Parathyroid adenoma (tissue), 2 donors: ENCODE measurements at regions not wholly inside any gene's neighbourhood (a gene's known extent, or its start where the extent isn't known, plus 50 kb on each side); places are given as distances from the start of the nearest gene placed in this dataset.

Source experiments
- H2AFZ ChIP-seq: fragments of 300-600 bp; sonication (generic); one replicate; pipeline ENCODE4 v1.7.0; 2017; ENCODE audit warnings: antibody characterized with exemption, mild to moderate bottlenecking
- H3K27ac ChIP-seq: fragments of 300-600 bp; sonication (generic); one replicate; pipeline ENCODE4 v1.7.0; 2017
- H3K27me3 ChIP-seq: fragments of 300-600 bp; sonication (generic); one replicate; pipeline ENCODE4 v1.7.0; 2017; ENCODE audit warnings: low read length; ENCODE audit not compliant: control insufficient read depth, insufficient read depth
- H3K36me3 ChIP-seq: fragments of 300-600 bp; sonication (generic); one replicate; pipeline ENCODE4 v1.7.0; 2017; ENCODE audit warnings: low read length; ENCODE audit not compliant: control insufficient read depth, insufficient read depth
- H3K4me1 ChIP-seq: fragments of 300-600 bp; sonication (generic); one replicate; pipeline ENCODE4 v1.7.0; 2017; ENCODE audit warnings: control low read depth
- H3K4me2 ChIP-seq: fragments of 300-600 bp; sonication (generic); one replicate; pipeline ENCODE4 v1.7.0; 2017; ENCODE audit warnings: low read length
- H3K4me3 ChIP-seq: fragments of 300-600 bp; sonication (generic); one replicate; pipeline ENCODE4 v1.7.0; 2017; ENCODE audit warnings: low read depth, low read length
- H3K79me2 ChIP-seq: fragments of 300-600 bp; sonication (generic); one replicate; pipeline ENCODE4 v1.7.0; 2017; ENCODE audit warnings: control low read depth
- H3K9ac ChIP-seq: fragments of 300-600 bp; sonication (generic); one replicate; pipeline ENCODE4 v1.7.0; 2017; ENCODE audit warnings: mild to moderate bottlenecking
- H3K9me3 ChIP-seq: fragments of 300-600 bp; sonication (generic); one replicate; pipeline ENCODE4 v1.7.0; 2017; ENCODE audit warnings: low read length; ENCODE audit not compliant: control insufficient read depth
- CTCF ChIP-seq: fragments of 300-600 bp; sonication (generic); IDR thresholded peaks from one replicate; pipeline ENCODE4 v1.7.0; 2017; ENCODE audit warnings: antibody characterized with exemption, mild to moderate bottlenecking
- donor health status: primary hyperparathyroidism.

- no peaks in the 10 kb centered on the region for H3K27me3 ChIP-seq
- H3K27ac ChIP-seq, result no peak overlapping the region
- no peak overlapping the region for H3K9ac ChIP-seq
- H3K4me2 ChIP-seq, result no peak overlapping the region
- no peaks in the 10 kb centered on the region for H3K36me3 ChIP-seq
- H3K4me3 ChIP-seq, result no peak overlapping the region
- TF ChIP-seq CTCF, result no peak
- no peaks in the 10 kb centered on the region for H3K79me2 ChIP-seq
- H2AFZ ChIP-seq, result no peak overlapping the region
- H3K4me1 ChIP-seq, result no peaks in the 10 kb centered on the region
- H3K9me3 ChIP-seq, result no peaks in the 10 kb centered on the region
Measured at GRCh38 chr22:48507595-48508350, 1319.9 kb downstream of the BRD1 start.

- Histone ChIP-seq H3K4me3 (no peak overlapping the region), H3K9me3 (no peaks in the 10 kb centered on the region), H3K36me3 (no peaks in the 10 kb centered on the region), H2AFZ (no peak overlapping the region), H3K4me2 (no peak overlapping the region), H3K9ac (no peak overlapping the region), H3K27ac (no peak overlapping the region), H3K27me3 (no peaks in the 10 kb centered on the region), H3K79me2 (no peaks in the 10 kb centered on the region), H3K4me1 (no peaks in the 10 kb centered on the region)
- TF ChIP-seq CTCF, result no peak
Measured at GRCh38 chr22:48507171-48507570, 1320.5 kb downstream of the BRD1 start.

GRCh38 chr22:48506506-48507145 lies 1321.0 kb downstream of the BRD1 start:
- Histone ChIP-seq H2AFZ (no peak overlapping the region), H3K36me3 (no peaks in the 10 kb centered on the region), H3K9me3 (no peaks in the 10 kb centered on the region), H3K4me1 (no peaks in the 10 kb centered on the region), H3K27me3 (no peaks in the 10 kb centered on the region), H3K9ac (no peak overlapping the region), H3K4me3 (no peak overlapping the region), H3K4me2 (no peak overlapping the region), H3K27ac (no peak overlapping the region), H3K79me2 (no peaks in the 10 kb centered on the region)
- TF ChIP-seq CTCF, result no peak

- Histone ChIP-seq H3K9ac (no peak overlapping the region), H3K9me3 (no peaks in the 10 kb centered on the region), H3K4me1 (no peaks in the 10 kb centered on the region), H3K4me2 (no peak overlapping the region), H3K36me3 (no peaks in the 10 kb centered on the region), H3K79me2 (no peaks in the 10 kb centered on the region), H3K4me3 (no peak overlapping the region), H3K27me3 (no peaks in the 10 kb centered on the region), H3K27ac (no peak overlapping the region), H2AFZ (no peak overlapping the region)
- TF ChIP-seq CTCF, result no peak
Measured at GRCh38 chr22:48505891-48506290, 1321.8 kb downstream of the BRD1 start.
